OCI-LY3 (cell line): ENCODE measurements at regions not wholly inside any gene's neighbourhood (a gene's known extent, or its start where the extent isn't known, plus 50 kb on each side); places are given as distances from the start of the nearest gene placed in this dataset.

ENCODE experiments used
- CTCF ChIP-seq: fragments of 200-600, 300-600 bp; sonication (generic); IDR thresholded peaks from 2 replicates; pipeline ENCODE4 v1.5.1; 2014; ENCODE audit warnings: antibody characterized with exemption, low read length, low read depth
- EZH2phosphoT487 ChIP-seq: fragments of 200-600 bp; shearing (Covaris generic); IDR thresholded peaks from 2 replicates; pipeline ENCODE4 v1.6.1; 2018; ENCODE audit warnings: antibody characterized with exemption, mixed run types, low read depth

- TF ChIP-seq CTCF, result no peak
- no peak for TF ChIP-seq EZH2phosphoT487
These were observed 178.1 kb upstream of the KBTBD8 start for GRCh38 chr3:66819993-66820501.
